ENCODE measurements at regions not wholly inside any gene's neighbourhood (a gene's known extent, or its start where the extent isn't known, plus 50 kb on each side); places are given as distances from the start of the nearest gene placed in this dataset.

DNA sequence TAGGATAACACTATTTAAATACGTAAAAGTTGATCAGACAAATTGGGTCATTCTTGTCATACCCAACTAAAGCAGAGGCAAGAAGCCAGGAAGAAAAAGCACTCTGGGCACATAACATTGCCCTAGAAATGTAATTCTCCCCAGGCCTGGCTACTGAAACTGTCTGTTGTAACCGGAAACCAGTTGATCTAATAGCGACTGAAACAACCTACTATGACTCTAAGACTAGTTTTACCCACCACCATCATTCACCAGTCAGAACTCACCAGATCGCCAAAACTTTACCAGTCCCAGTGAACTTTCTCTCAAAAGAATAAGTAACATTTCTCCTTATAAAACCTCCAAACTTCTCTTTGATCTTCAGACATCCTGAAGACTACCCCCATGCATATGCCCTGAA is 99.3 kb upstream of the WWC1 start:
- Histone ChIP-seq H3K4me3 (ENCODE audit: low read length) (no peak overlapping the region), H2AFZ (ENCODE audit: low read depth, low read length) (no peak overlapping the region), H3F3A (ENCODE audit: insufficient read depth, low read length, poor library complexity, severe bottlenecking) (peaks cover 3% of the 10 kb centered on the region), H3K27ac (ENCODE audit: low read length) (no peak overlapping the region), H3K27me3 (ENCODE audit: insufficient read depth, low read depth, low read length) (no peaks in the 10 kb centered on the region), H3K79me2 (replicated peaks; ENCODE audit: insufficient read depth, low read length) (no peaks in the 10 kb centered on the region), H3K9me3 (ENCODE audit: low read length) (no peaks in the 10 kb centered on the region), H3K9me2 (ENCODE audit: insufficient read depth, low read length) (no peaks in the 10 kb centered on the region), H3K4me2 (ENCODE audit: low read length) (no peak overlapping the region), H3K9ac (ENCODE audit: low read length) (no peak overlapping the region), H4K20me1 (ENCODE audit: insufficient read depth) (no peaks in the 10 kb centered on the region), H3K36me3 (ENCODE audit: insufficient read depth, low read length) (no peaks in the 10 kb centered on the region)
- no peak for TF ChIP-seq SMC3 (conservative IDR thresholded peaks at IDR 0.05; ENCODE audit: poor library complexity)
- TF ChIP-seq CTCF (IDR thresholded peaks at IDR 0.05; ENCODE audit: poor library complexity, severe bottlenecking): no peak
- TF ChIP-seq EP300 (conservative IDR thresholded peaks at IDR 0.05; ENCODE audit: poor library complexity, severe bottlenecking): no peak
- no peak for TF ChIP-seq TAF1 (IDR thresholded peaks at IDR 0.05; ENCODE audit: low read depth)
- no peak for TF ChIP-seq REST (IDR thresholded peaks at IDR 0.05; ENCODE audit: borderline replicate concordance)
- TF ChIP-seq EZH2 (IDR thresholded peaks at IDR 0.05; ENCODE audit: borderline replicate concordance, insufficient read depth, low read length, poor library complexity, severe bottlenecking): no peak
- TF ChIP-seq RAD21 (conservative IDR thresholded peaks at IDR 0.05): no peak
- TF ChIP-seq MXI1 (conservative IDR thresholded peaks at IDR 0.05; ENCODE audit: poor library complexity, severe bottlenecking): no peak
- TF ChIP-seq POLR2AphosphoS5 (IDR thresholded peaks at IDR 0.05): no peak

DNA sequence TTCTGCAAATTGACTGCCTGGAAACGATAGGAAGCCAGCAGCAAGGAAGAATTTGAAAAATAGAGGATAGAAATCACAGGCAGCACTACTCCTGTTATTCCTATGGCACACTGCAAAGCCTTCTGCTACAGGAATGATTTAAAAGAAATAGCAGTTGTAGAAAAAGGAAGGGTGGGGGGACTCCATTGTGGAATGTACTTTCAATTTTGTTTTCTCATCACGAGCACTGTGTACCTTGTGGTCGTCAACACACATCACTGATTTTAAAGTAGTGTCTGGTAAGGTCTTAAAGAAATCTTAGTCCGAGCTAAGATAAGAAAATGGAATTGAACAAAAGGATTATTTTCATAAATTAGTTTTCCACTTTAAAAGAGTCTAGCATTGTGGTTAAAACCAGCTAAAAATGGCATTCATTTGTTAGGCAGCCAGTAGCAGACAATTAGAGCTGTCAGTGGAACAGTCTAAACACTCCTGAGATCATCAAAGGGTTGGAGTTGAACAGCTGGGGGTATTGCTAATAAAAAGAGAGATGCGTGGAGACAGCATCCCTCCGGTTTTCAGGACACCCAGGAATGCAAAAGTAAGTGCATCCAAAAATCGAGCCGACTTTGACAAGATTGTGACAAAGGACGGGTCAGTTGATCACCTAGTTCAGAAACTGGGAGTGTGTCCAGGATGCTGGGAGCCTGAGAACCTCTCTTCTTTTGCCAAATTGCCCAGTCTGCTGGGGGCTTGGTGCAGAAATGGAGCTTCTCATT is 97.8 kb upstream of the WWC1 start:
- Histone ChIP-seq H3K27ac (ENCODE audit: low read length) (no peak overlapping the region), H3K4me3 (ENCODE audit: low read length) (peak overlapping the region; percentile 8), H3K79me2 (replicated peaks; ENCODE audit: insufficient read depth, low read length) (no peaks in the 10 kb centered on the region), H2AFZ (ENCODE audit: low read depth, low read length) (no peak overlapping the region), H3K9me3 (ENCODE audit: low read length) (no peaks in the 10 kb centered on the region), H3K36me3 (ENCODE audit: insufficient read depth, low read length) (no peaks in the 10 kb centered on the region), H3K27me3 (ENCODE audit: insufficient read depth, low read depth, low read length) (no peaks in the 10 kb centered on the region), H4K20me1 (ENCODE audit: insufficient read depth) (no peaks in the 10 kb centered on the region), H3F3A (ENCODE audit: insufficient read depth, low read length, poor library complexity, severe bottlenecking) (peaks cover 3% of the 10 kb centered on the region), H3K4me2 (ENCODE audit: low read length) (no peak overlapping the region), H3K9me2 (ENCODE audit: insufficient read depth, low read length) (no peaks in the 10 kb centered on the region), H3K9ac (ENCODE audit: low read length) (no peak overlapping the region)
- TF ChIP-seq TAF1 (IDR thresholded peaks at IDR 0.05; ENCODE audit: low read depth): no peak
- no peak for TF ChIP-seq EP300 (conservative IDR thresholded peaks at IDR 0.05; ENCODE audit: poor library complexity, severe bottlenecking)
- TF ChIP-seq CTCF (IDR thresholded peaks at IDR 0.05; ENCODE audit: poor library complexity, severe bottlenecking): no peak
- no peak for TF ChIP-seq REST (IDR thresholded peaks at IDR 0.05; ENCODE audit: borderline replicate concordance)
- no peak for TF ChIP-seq SMC3 (conservative IDR thresholded peaks at IDR 0.05; ENCODE audit: poor library complexity)
- TF ChIP-seq POLR2AphosphoS5 (IDR thresholded peaks at IDR 0.05): no peak
- no peak for TF ChIP-seq RAD21 (conservative IDR thresholded peaks at IDR 0.05)
- TF ChIP-seq EZH2 (IDR thresholded peaks at IDR 0.05; ENCODE audit: borderline replicate concordance, insufficient read depth, low read length, poor library complexity, severe bottlenecking): no peak
- no peak for TF ChIP-seq MXI1 (conservative IDR thresholded peaks at IDR 0.05; ENCODE audit: poor library complexity, severe bottlenecking)
